GM18909 (cell line): ENCODE measurements at regions not wholly inside any gene's neighbourhood (a gene's known extent, or its start where the extent isn't known, plus 50 kb on each side); places are given as distances from the start of the nearest gene placed in this dataset.
"Not testable (repeated sequence)": the region's sequence is repeated elsewhere in the genome, so short reads cannot be mapped to it uniquely, and the experiment has no call there.

Source experiments
- ATAC-seq: cut with Tn5 transposase; IDR thresholded peaks from one replicate; pipeline ENCODE4 v1.9.1; 2021; ENCODE audit warnings: mild to moderate bottlenecking; ENCODE audit not compliant: unreplicated experiment, poor library complexity

DNA sequence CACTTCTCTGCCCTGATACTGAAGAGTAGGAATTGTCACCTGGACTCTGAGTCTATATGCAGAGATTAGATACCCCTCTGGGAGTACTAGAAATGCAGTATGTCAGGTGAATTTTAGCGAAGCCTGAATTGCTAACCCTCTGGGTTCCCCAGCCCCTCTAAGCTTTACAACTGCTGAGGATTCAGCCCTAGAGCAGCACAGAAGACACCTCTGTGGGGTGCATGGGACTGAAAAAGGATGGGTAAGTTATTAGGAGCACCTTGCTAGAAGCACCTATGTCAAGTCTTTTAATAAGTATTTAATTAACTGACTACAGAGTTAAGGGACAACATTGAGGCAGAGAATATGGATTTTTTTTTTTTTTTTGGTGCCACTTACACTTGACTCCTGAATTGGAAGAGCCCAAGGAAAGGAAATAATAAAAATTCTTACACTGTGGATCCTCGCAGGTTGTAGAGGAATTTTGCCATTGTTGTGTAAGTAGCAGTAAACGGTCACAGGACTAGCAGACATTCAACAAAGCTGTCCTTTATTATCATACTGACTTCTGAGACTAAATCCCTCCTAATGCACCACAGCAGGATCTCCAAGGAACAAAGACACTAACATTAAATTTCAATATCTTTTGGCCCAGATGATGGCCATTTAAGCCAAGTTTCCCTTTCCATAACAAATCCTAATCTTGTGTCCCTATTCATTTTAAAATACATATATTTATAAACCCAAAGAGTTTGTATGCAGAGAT, 253.2 kb downstream of the ANKRD50 start:
- no peak for ATAC-seq

DNA sequence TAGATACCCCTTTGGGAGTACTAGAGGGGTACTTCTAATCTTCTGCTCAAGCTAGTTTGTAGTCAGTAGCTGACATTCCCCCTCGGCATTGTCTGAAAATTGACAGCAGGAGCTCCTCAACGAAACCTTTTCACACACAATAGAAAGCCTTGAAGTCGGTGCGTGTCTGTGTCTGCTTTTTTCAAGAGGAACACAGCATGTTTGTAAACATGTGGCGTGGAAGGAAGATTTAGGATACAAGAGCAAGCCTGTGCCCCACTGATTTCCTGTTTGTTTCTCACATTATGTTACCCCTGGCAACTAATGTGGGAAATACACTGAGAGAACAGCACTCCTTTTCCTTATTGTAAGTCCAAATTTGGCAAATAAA, 252.6 kb downstream of the ANKRD50 start:
- ATAC-seq: no peak

- not testable (repeated sequence) for ATAC-seq
Observed at GRCh38 chr4:124461592-124461991, 250.9 kb downstream of the ANKRD50 start.

- ATAC-seq: no peak
Observed at GRCh38 chr4:124462954-124463828, 249.3 kb downstream of the ANKRD50 start.

GRCh38 chr4:124464836-124465235, 247.7 kb downstream of the ANKRD50 start:
- no peak for ATAC-seq

GRCh38 chr4:124468360-124468759, 244.2 kb downstream of the ANKRD50 start:
- ATAC-seq: no peak

DNA sequence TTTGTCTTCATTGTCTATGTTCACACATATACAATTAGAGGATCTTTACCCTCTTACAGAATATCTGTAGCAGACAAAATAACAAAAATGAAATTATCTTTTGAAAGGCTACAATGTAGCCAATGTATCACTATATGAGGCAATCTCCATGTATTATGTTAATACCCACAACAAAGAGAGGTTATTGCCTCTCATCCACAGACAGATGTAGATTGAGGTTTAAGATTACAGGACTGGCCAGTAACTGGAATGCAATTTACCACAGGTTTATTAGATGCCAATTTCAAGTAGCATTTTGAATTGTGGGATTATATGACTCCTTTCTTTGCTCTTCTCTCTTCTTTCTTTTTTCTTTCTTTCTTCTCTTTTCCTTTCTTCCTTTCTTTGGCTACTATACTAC, 242.6 kb downstream of the ANKRD50 start:
- no peak for ATAC-seq

GRCh38 chr4:124478470-124478869, 234.1 kb downstream of the ANKRD50 start:
- no peak for ATAC-seq

- no peak for ATAC-seq
Observed at GRCh38 chr4:124480061-124480460, 232.5 kb downstream of the ANKRD50 start.

GRCh38 chr4:124481123-124481522, 231.4 kb downstream of the ANKRD50 start:
- no peak for ATAC-seq

DNA sequence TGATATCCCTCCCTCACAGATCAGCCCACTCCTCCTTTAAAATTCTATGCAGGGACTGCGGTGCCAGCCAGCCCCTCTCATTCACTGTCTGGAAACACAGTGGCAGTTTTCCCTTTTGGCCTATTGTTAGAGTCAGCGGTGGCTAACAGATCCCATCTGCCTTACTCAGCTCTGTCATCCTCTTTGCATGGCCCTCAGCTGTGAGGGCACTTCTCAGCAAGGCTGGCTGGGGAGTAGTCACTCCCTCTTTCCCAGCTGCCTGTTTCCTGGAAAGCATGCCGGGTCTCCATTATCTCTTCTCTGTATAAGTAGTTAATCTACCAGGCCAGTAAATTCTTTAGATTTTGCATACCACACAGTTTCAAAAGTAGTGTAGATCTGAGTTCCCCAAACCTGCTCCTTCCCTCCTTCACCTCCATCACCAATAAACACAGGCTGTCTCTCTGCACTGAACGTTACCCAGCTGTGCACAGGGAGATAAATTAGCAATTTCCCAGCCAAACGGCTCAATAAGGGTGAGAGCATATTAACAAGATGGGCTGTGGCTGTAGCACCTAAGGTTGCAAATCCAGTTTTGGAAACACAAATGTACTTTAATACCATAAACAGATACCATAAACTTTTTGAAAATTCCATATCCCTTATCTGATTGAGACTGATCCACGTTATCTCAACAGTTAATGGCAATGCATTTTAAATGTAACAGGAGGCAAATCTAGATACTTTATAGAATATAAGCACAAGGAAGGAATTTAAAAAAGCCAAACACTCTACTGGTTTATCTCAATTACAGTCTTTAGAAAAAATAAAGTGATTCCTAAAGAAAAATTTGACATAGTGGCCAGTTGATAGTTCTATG, 229.3 kb downstream of the ANKRD50 start:
- ATAC-seq: no peak

- ATAC-seq: no peak
Observed at GRCh38 chr4:124484008-124484407, 228.5 kb downstream of the ANKRD50 start.

DNA sequence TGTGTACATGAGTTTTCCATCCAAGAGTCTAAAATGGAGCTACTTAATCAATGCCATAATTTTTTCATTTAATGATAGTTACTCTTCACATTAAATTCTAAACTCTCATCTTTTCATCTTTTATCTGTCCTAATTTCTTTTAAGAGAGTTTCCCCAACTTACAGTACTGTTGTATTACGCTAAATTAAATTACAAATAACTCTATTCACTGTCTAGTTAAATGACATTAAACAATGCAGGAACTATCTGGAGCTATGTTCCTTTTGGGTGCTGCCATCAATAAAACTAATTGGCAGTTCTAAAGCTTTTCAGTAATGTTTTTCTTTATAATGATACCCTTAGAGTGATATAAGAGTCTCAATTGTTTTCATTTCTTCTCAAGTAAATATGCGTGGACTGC, 227.6 kb downstream of the ANKRD50 start:
- ATAC-seq: no peak

GRCh38 chr4:124486423-124486822, 226.1 kb downstream of the ANKRD50 start:
- ATAC-seq: no peak

DNA sequence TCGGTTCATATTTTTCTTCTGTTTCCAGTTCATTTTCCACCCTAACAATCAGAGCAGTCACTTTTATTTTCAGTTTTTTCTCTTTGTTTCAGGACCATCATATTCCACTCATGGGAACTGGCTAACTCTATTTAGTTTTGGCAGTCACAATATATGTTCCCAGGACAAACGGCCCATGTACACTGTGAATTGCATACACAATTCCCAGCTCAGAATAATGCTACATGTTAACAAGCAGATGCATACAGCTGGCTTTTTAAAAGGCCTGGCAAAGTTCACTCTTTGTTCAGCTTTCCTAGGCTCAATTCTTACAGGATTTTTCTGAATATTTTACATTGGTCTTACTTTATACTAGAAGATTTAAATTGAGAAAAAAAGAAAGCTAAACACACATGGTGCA, 224.9 kb downstream of the ANKRD50 start:
- no peak for ATAC-seq

DNA sequence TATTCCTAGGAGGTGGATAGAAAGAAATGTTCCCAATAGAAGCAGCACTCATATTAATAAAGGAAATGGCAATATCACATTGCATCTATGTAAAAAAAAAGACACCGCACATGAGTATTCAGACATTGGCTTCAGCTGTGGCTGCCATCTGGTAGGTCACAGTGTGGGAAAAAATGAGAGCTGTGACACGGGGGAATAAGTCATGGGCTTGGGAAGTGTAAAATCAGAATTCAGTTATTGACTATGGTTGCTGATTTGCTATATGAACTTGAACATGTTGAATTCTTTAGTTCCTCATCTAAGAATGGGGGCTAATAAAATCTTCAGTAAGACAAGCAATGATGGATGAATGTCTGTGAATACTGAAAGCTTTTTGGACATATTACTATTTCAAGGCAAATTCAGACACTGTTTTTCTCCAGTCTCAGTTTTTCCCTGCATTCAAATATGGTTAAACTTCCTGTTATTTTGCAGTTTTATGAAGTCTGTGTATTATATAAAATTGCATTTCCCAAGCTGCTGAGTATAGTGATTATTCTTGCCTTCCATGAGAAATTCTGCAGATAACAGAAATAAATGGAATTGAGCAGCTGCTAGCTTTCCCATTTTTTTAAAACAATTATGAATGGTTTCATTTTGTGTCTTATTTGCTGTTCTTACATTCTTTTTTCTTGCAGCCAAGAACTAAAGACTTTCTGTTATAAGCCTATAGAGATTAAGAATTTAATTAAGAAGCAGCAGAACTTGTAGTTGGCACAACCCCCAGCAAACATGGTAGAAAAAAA, 221.0 kb downstream of the ANKRD50 start:
- no peak for ATAC-seq

GRCh38 chr4:124499261-124499660, 213.3 kb downstream of the ANKRD50 start:
- ATAC-seq: no peak

GRCh38 chr4:124501576-124501975, 211.0 kb downstream of the ANKRD50 start:
- no peak for ATAC-seq

- ATAC-seq: no peak
Observed at GRCh38 chr4:124504431-124504830, 208.1 kb downstream of the ANKRD50 start.

GRCh38 chr4:124505211-124505610, 207.3 kb downstream of the ANKRD50 start:
- ATAC-seq: no peak
